H1 (cell line): ENCODE measurements at regions not wholly inside any gene's neighbourhood (a gene's known extent, or its start where the extent isn't known, plus 50 kb on each side); places are given as distances from the start of the nearest gene placed in this dataset.

Experiments
- CTCF ChIA-PET: fragments of 300-600 bp; sonication (Branson Sonifier 250); formaldehyde crosslinking; loops from one replicate; lab custom pipeline; 2021; ENCODE audit not compliant: partially characterized antibody; lab: Charles Lee
- POLR2A ChIA-PET: fragments of 300-600 bp; sonication (Branson Sonifier 250); formaldehyde crosslinking; loops from one replicate; lab custom pipeline; 2021; ENCODE audit warnings: inconsistent platforms; ENCODE audit not compliant: partially characterized antibody; lab: Charles Lee
- DNase-seq, 2 experiments: peaks; one replicate each; pipeline versions ENCODE4 v3.0.0 to v3.0.0-alpha.2; 2010 to 2022; ENCODE audit warnings: low spot score in 2 of 2, low read depth in 1 of 2, mixed read lengths in 1 of 2
- FAIRE-seq: peaks from 2 replicates; lab custom pipeline; 2011; peaks lifted over from hg19 to GRCh38; lab: Jason Lieb, UNC
- H2AFZ ChIP-seq: 2 replicates; pipeline ENCODE4 v1.8.1; 2012; ENCODE audit warnings: low read length, inconsistent platforms
- H2AK5ac ChIP-seq: 2 replicates; pipeline ENCODE4 v1.6.1; 2013; ENCODE audit warnings: low read depth, low read length
- H2BK120ac ChIP-seq: replicated peaks from 2 replicates; pipeline ENCODE3; 2013; ENCODE audit warnings: low read depth, low read length, inconsistent platforms
- H2BK12ac ChIP-seq: 2 replicates; pipeline ENCODE4 v1.6.1; 2013; ENCODE audit warnings: low read depth, low read length
- H2BK15ac ChIP-seq: 2 replicates; pipeline ENCODE4 v1.6.1; 2013; ENCODE audit warnings: low read length
- H2BK20ac ChIP-seq: 2 replicates; pipeline ENCODE4 v1.6.1; 2013; ENCODE audit warnings: low read length
- H2BK5ac ChIP-seq: 2 replicates; pipeline ENCODE4 v1.6.1; 2013; ENCODE audit warnings: low read depth, low read length
- H3K14ac ChIP-seq: 2 replicates; pipeline ENCODE4 v1.6.1; 2013; ENCODE audit warnings: inconsistent platforms; ENCODE audit not compliant: insufficient read length
- H3K18ac ChIP-seq: 2 replicates; pipeline ENCODE4 v1.6.1; 2013; ENCODE audit warnings: low read length; ENCODE audit errors: extremely low read depth
- H3K23ac ChIP-seq: 2 replicates; pipeline ENCODE4 v1.6.1; 2013; ENCODE audit warnings: inconsistent platforms; ENCODE audit not compliant: insufficient read length
- H3K23me2 ChIP-seq: 2 replicates; pipeline ENCODE4 v1.6.1; 2013; ENCODE audit warnings: low read depth, low read length
- H3K27ac ChIP-seq: 2 replicates; pipeline ENCODE4 v1.6.1; 2011; ENCODE audit warnings: low read depth, low read length, inconsistent platforms
- H3K27me3 ChIP-seq, 4 experiments: replicated peaks in 1 of 4; 1 replicate in 1 of 4; 2 replicates in 3 of 4; pipeline versions ENCODE4 v1.6.1 to v1.8.1; 2011 to 2013; ENCODE audit warnings: low read length in 3 of 4, mild to moderate bottlenecking in 3 of 4, inconsistent platforms in 2 of 4, mixed read lengths in 2 of 4, moderate library complexity in 1 of 4; ENCODE audit not compliant: control insufficient read depth in 3 of 4, insufficient read depth in 3 of 4; ENCODE audit errors: extremely low read depth in 1 of 4
- H3K36me3 ChIP-seq, 4 experiments: 2 replicates each; pipeline versions ENCODE4 v1.6.1 to v1.8.1; 2011 to 2013; ENCODE audit warnings: mild to moderate bottlenecking in 4 of 4, low read length in 3 of 4, moderate library complexity in 2 of 4, control low read depth in 1 of 4, inconsistent platforms in 1 of 4; ENCODE audit not compliant: insufficient read depth in 4 of 4, control insufficient read depth in 2 of 4
- H3K4ac ChIP-seq: replicated peaks from 2 replicates; pipeline ENCODE3; 2013; ENCODE audit warnings: low read length, low read depth, mixed read lengths, inconsistent platforms; ENCODE audit not compliant: insufficient read length
- H3K4me1 ChIP-seq, 4 experiments: replicated peaks in 1 of 4; 1 replicate in 1 of 4; 2 replicates in 3 of 4; pipeline versions ENCODE4 v1.6.1 to v1.8.1; 2011 to 2013; ENCODE audit warnings: low read length in 3 of 4, inconsistent platforms in 2 of 4, mixed read lengths in 1 of 4; ENCODE audit not compliant: insufficient read depth in 4 of 4, control insufficient read depth in 3 of 4
- H3K4me2 ChIP-seq, 2 experiments: 2 replicates each; pipeline versions ENCODE4 v1.6.1 to v1.8.1; 2011 to 2013; ENCODE audit warnings: low read depth in 2 of 2, low read length in 2 of 2, control low read depth in 1 of 2, inconsistent platforms in 1 of 2, mild to moderate bottlenecking in 1 of 2; ENCODE audit not compliant: insufficient read depth in 1 of 2
- H3K4me3 ChIP-seq, 4 experiments: fragments of 200-600, 300-600 bp in 1 of 4; sonication (generic), shearing (Covaris generic), sonication (Bioruptor Twin) in 1 of 4; 2 replicates each; pipeline versions ENCODE4 v1.5.1 to v1.8.1; 2011 to 2016; ENCODE audit warnings: low read length in 4 of 4, low read depth in 3 of 4, control low read depth in 2 of 4, inconsistent platforms in 2 of 4, mild to moderate bottlenecking in 2 of 4, mixed read lengths in 1 of 4, moderate library complexity in 1 of 4; ENCODE audit not compliant: insufficient read depth in 2 of 4; ENCODE audit errors: extremely low read depth in 1 of 4
- H3K56ac ChIP-seq: replicated peaks from 2 replicates; pipeline ENCODE3; 2013; ENCODE audit warnings: low read depth, mild to moderate bottlenecking, mixed read lengths, low read length, inconsistent platforms; ENCODE audit not compliant: insufficient read length
- H3K79me1 ChIP-seq: 2 replicates; pipeline ENCODE4 v1.6.1; 2013; ENCODE audit warnings: low read depth, low read length, control low read depth
- H3K79me2 ChIP-seq, 2 experiments: 2 replicates each; pipeline versions ENCODE4 v1.6.1 to v1.8.1; 2012 to 2013; ENCODE audit warnings: low read length in 2 of 2, mild to moderate bottlenecking in 2 of 2, inconsistent platforms in 1 of 2; ENCODE audit not compliant: insufficient read depth in 2 of 2, control insufficient read depth in 1 of 2
- H3K9ac ChIP-seq, 4 experiments: replicated peaks in 1 of 4; 1 replicate in 1 of 4; 2 replicates in 3 of 4; pipeline versions ENCODE4 v1.6.1 to v1.8.1; 2011 to 2013; ENCODE audit warnings: low read depth in 3 of 4, low read length in 3 of 4, control low read depth in 2 of 4, mild to moderate bottlenecking in 2 of 4, moderate library complexity in 2 of 4, inconsistent platforms in 1 of 4; ENCODE audit errors: extremely low read depth in 1 of 4
- H3K9me3 ChIP-seq, 2 experiments: 2 replicates each; pipeline versions ENCODE4 v1.6.1 to v1.8.1; 2012 to 2013; ENCODE audit warnings: mild to moderate bottlenecking in 2 of 2, moderate library complexity in 2 of 2, control low read depth in 1 of 2, inconsistent platforms in 1 of 2, low read depth in 1 of 2, low read length in 1 of 2, mixed read lengths in 1 of 2; ENCODE audit not compliant: insufficient read depth in 2 of 2
- H4K20me1 ChIP-seq, 2 experiments: replicated peaks in 1 of 2; 2 replicates each; pipeline versions ENCODE3 to v1.8.1; 2011 to 2013; ENCODE audit warnings: inconsistent platforms in 2 of 2, low read length in 2 of 2, mild to moderate bottlenecking in 1 of 2; ENCODE audit not compliant: insufficient read depth in 2 of 2, control insufficient read depth in 1 of 2
- H4K5ac ChIP-seq: 2 replicates; pipeline ENCODE4 v1.6.1; 2013; ENCODE audit warnings: low read length, low read depth, mixed read lengths, inconsistent platforms; ENCODE audit not compliant: insufficient read length
- H4K8ac ChIP-seq: 2 replicates; pipeline ENCODE4 v1.8.0; 2013; ENCODE audit warnings: mild to moderate bottlenecking, moderate library complexity, low read length, inconsistent platforms; ENCODE audit not compliant: insufficient read depth; ENCODE audit errors: extremely low read depth
- H4K91ac ChIP-seq: replicated peaks from 2 replicates; pipeline ENCODE3; 2013; ENCODE audit warnings: low read length, mixed read lengths, inconsistent platforms; ENCODE audit not compliant: insufficient read length
- CTCF ChIP-seq, 3 experiments: IDR thresholded peaks; 1 replicate in 2 of 3; 2 replicates in 1 of 3; pipeline versions ENCODE4 v1.5.1 to v1.6.1; 2011; ENCODE audit warnings: low read length in 3 of 3, mild to moderate bottlenecking in 3 of 3, inconsistent platforms in 2 of 3, low read depth in 1 of 3, moderate library complexity in 1 of 3; ENCODE audit not compliant: insufficient read depth in 1 of 3; ENCODE audit errors: control extremely low read depth in 1 of 3
- GABPA ChIP-seq: IDR thresholded peaks from 2 replicates; pipeline ENCODE4 v1.6.1; 2011; ENCODE audit warnings: mild to moderate bottlenecking, low read length, moderate library complexity, borderline replicate concordance; ENCODE audit not compliant: insufficient read depth
- MAX ChIP-seq: IDR thresholded peaks from 2 replicates; pipeline ENCODE4 v1.6.1; 2012; ENCODE audit warnings: inconsistent platforms
- NANOG ChIP-seq: IDR thresholded peaks from 2 replicates; pipeline ENCODE4 v1.6.1; 2011; ENCODE audit warnings: low read length, low read depth, mild to moderate bottlenecking, inconsistent platforms; ENCODE audit not compliant: insufficient read depth, poor library complexity, severe bottlenecking
- RNF2 ChIP-seq: fragments of 200-900, 300-1000 bp; sonication (generic); IDR thresholded peaks from 2 replicates; pipeline ENCODE4 v1.7.1; 2016; ENCODE audit warnings: borderline replicate concordance, low read depth, mild to moderate bottlenecking, antibody characterized with exemption, low read length; ENCODE audit not compliant: poor library complexity, severe bottlenecking; ENCODE audit errors: missing control alignments
- SRF ChIP-seq: IDR thresholded peaks from 2 replicates; pipeline ENCODE4 v1.6.1; 2011; ENCODE audit warnings: mild to moderate bottlenecking, low read depth, low read length, moderate library complexity
- SUZ12 ChIP-seq: fragments of 200-600 bp; sonication (generic); IDR thresholded peaks from 2 replicates; pipeline ENCODE4 v1.6.1; 2012; ENCODE audit warnings: mild to moderate bottlenecking, inconsistent platforms, low read length, moderate library complexity, mixed read lengths
- TAF1 ChIP-seq: IDR thresholded peaks from 2 replicates; pipeline ENCODE4 v1.6.1; 2011; ENCODE audit warnings: mild to moderate bottlenecking, low read depth, low read length
- YY1 ChIP-seq: IDR thresholded peaks from 2 replicates; pipeline ENCODE4 v1.6.1; 2011; ENCODE audit warnings: low read depth, mild to moderate bottlenecking, low read length
- WGBS, 2 experiments: shearing (Covaris generic) in 1 of 2; methylation state at CpG; one replicate each; pipeline versions ENCODE4 v1.1.6 to v1.1.7; 2013 to 2015; ENCODE audit warnings: low lambda C conversion rate in 2 of 2, mixed read lengths in 2 of 2, inconsistent platforms in 1 of 2, low coverage in 1 of 2, missing lambda C conversion rate in 1 of 2; ENCODE audit not compliant: insufficient replicate concordance in 2 of 2, insufficient coverage in 1 of 2, insufficient read length in 1 of 2; ENCODE audit errors: extremely low coverage in 1 of 2, missing lambda C conversion rate in 1 of 2; 5-methylcytosine and 5-hydroxymethylcytosine counted together

- Histone ChIP-seq H3K4me3 (no peak overlapping the region), H3K9ac (no peak overlapping the region), H3K18ac (no peak overlapping the region), H2AK5ac (no peak overlapping the region), H4K20me1 (no peaks in the 10 kb centered on the region), H3K79me1 (no peaks in the 10 kb centered on the region), H3K27me3 (no peaks in the 10 kb centered on the region), H2BK12ac (no peak overlapping the region), H3K56ac (no peak overlapping the region), H4K8ac (no peak overlapping the region), H2AFZ (no peak overlapping the region), H2BK5ac (no peak overlapping the region), H2BK15ac (no peak overlapping the region), H3K23ac (no peak overlapping the region), H3K4me2 (no peak overlapping the region), H4K5ac (peak overlapping the region; percentile 51), H2BK20ac (no peak overlapping the region), H3K4me1 (peaks cover 0 to 4% (median 0%) of the 10 kb centered on the region in 4 experiments; a peak in 1 of 7 replicates), H3K9me3 (no peaks in the 10 kb centered on the region), H3K79me2 (no peaks in the 10 kb centered on the region), H3K4ac (no peak overlapping the region), H3K36me3 (no peaks in the 10 kb centered on the region; a peak in 1 of 8 replicates), H2BK120ac (no peak overlapping the region), H3K14ac (no peak overlapping the region), H3K27ac (no peak overlapping the region), H3K23me2 (peaks cover 2% of the 10 kb centered on the region; the same call in 1 of the 2 replicates), H4K91ac (no peak overlapping the region)
- no peak for DNase-seq
- WGBS, 2 experiments, result 81% methylated on average over 6 of the region's 6 CpGs; no CpG with 5 or more reads in 1 of the 2 experiments
- ChIA-PET POLR2A (no interaction called here), CTCF (interaction anchor here (0.5 to 1.6 kb wide), 2 partner anchors 21 to 52 kb away, joined by 3 to 6 read pairs; no protein-coding TSS in a partner anchor)
- FAIRE-seq, result no peak
- TF ChIP-seq MAX (no peak), SRF (no peak), SUZ12 (no peak), GABPA (no peak), YY1 (no peak), CTCF (IDR thresholded peaks at IDR 0.05; ENCODE audit: control extremely low read depth in 1 of 3, insufficient read depth in 1 of 3, low read depth in 1 of 3, low read length in 3 of 3) (no peak), NANOG (no peak), TAF1 (no peak), RNF2 (no peak)
Observed at GRCh38 chr3:173284301-173284700, 113.2 kb upstream of the NLGN1 start.
